HK-2 (cell line): ENCODE measurements at regions not wholly inside any gene's neighbourhood (a gene's known extent, or its start where the extent isn't known, plus 50 kb on each side); places are given as distances from the start of the nearest gene placed in this dataset.

Experiments used
- DNase-seq: peaks from one replicate; pipeline ENCODE4 v3.0.0-alpha.2; 2018; ENCODE audit not compliant: unreplicated experiment

DNA sequence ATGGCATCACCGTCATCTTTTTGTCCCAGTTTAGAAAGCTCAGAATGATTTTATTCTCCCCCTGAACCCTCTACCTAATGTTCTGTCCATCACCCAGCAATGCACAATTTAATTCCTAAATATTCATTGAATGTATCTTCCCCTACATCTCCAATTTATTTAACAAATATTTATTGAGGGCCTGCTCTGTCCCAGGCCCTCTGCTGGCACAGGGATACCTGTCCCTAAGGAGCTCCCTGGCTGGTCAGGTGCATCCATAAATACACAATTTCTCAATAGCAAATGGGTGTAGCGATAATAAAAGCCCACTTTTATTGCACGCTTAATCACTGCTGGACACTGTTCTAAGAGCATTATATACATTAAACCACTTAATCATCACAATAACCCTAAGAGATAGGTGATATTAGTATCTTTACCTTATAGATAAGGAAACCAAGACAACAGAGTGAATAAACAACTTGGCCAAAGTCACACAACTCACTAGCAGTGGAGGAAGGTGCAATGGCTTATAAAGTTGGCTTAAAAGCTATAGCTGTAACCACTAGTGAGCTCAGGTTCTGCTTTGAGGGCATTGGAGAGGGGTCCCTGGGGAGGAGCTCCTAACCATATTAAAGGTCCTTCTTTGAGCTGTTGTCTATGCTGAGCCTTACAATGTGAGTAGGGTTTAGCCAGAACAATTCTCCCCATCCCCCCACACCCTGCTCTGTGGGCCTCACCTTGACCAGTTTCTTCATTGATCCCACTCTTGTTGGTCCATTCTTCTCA, 126.3 kb upstream of the JUN start:
- no peak for DNase-seq

DNA sequence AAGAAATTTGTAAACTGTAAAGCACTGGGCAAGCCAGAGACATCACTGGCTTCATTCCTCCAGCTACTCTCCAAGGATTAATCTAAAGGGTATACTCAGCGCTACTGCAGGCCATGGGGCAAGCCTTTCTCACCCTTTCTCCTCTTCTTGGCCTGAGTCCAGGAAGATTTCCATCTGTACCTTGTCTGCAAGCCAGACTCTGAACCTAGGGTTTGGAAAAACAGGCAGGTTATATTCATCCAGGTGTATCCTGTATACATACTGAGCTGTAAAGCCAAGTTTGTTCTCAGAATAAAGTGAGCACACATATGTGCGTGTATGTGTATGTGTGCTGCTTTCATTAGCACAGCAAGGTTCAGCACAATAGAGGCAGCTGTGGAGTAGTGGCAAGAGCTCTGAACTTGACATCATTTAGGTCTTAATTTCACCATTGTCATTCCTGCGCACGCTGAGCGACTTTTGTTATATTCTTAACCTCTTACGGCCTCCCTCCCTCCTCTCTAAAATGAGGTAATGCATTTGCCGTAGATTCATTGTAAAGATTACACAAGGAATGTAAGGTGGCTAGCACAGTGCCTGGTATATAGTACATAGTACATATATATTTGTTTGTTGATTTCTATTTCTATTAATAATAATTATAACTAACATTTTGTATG, 128.1 kb upstream of the JUN start:
- DNase-seq = no peak

DNA sequence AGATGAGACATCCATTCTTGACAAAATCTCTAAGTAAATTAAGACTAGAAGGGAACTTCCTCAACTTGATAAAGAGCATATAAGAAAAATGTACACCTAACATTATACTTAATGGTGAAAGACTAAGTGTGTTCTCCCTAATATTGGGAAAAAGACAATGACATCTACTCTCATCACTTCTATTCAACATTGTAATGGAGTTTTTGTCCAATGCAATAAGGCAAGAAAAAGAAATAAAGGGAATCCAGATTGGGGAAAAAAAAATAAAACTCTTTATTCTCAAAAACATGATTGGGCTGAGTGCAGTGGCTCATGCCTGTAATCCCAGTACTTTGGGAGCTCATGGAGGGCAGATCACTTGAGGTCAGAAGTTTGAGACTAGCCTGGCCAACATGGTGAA, 131.1 kb upstream of the JUN start:
- no peak for DNase-seq

DNA sequence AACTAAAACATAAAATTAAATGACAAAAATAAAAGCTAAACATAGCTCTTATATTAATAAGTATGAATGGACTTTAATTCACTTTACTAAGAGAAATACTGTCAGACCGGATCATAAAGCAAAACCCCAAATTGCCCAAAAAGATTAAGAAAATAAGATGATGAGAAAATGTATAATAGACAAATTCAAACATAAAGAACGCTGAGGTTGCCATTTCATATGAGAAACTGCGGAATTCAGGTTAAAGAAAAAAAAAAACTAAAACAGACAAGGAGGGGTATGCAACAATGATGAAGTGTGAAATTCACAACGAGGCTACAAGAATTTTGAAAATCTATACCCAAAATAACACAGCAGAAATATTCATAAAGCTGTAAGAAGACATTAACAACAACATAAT, 133.6 kb upstream of the JUN start:
- DNase-seq = no peak

DNA sequence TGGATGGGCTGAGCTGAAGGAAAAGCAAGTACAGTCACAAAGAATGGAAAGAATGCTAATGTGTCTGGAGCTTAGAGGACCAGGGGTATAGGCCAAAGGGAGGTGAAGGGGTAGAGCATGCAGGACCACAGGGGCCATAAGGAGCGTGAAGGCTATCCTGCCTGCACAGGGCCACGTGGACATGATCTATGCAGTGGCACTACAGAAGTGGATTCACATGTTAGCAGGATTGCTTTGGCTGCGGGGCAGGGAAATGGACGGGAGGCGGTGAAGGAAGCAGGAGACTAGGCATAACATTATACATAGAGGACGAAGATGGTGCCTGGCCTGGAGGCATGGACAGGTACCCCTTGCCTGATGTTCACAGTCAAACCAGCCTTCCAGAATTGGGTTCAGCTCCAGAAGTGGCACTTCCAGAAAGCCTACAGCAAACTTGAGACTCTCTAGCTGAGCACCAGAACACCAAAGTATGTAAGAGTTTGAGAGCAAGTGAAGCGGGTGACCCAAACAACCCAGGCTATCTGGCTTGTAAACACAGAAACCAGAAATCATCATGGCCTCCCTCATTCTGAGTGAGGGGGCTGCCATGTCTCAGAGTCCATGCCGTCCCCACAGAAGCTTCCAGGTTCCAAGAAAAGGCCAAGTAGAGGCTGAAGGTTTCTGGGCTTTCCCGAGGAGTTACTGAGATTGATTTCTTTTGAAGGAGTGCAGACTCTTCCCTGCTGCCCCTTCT, 135.5 kb upstream of the JUN start:
- no peak for DNase-seq

DNA sequence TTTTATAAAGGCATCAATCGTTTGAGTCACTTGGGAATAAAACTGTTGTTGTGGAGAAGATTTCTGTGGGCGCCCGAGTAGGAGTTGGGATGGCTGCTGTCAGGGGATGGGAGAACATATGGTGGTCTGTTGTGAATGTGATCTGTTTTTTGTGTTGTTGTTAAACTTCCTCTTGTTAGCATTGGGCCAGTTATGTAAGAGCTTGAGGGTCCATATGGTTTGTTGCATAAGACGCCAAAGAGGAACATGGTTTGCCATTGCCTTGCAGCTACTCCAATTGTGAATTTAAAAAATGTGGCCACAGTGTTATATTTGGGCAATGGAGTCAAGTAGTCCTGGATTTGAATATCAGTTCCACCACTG, 136.1 kb upstream of the JUN start:
- no peak for DNase-seq

DNA sequence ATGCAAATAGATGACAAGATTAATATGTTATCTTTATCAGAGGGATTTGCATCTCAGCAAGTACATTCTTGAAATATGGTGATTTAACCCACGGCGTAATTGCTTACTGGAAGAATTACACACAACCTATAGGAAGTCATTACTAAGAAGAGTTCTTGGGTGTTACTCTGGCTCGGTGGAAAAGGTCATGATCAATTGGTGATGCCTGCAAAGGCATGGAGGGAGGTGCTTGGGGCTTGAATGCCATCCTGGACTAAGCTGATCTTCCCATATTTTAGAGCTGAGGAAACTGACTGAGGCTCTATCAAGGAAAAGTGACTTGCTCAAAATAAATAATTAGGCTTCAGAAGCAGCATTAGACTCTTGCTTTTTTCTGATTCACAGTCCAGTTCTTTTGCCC, 137.5 kb upstream of the JUN start:
- DNase-seq = no peak

DNA sequence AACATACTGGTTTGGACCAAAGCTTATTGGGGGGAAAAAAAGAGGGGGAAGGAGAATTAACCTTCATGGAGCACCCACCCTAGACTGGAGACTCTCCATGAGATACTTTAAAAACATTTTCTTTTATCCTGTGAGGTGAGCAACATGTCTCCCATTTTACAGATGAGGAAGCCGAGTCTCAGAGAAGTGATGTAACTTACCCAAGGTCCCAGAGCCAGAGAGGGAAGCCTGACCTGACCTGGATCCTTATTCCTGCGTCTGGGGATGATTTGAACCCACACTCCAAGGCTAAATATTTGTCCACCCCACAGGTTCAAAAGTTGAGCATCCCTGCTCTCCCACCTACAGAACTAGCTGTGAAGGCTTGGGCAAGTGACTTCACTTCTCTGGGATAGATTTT, 137.9 kb upstream of the JUN start:
- DNase-seq = no peak

DNA sequence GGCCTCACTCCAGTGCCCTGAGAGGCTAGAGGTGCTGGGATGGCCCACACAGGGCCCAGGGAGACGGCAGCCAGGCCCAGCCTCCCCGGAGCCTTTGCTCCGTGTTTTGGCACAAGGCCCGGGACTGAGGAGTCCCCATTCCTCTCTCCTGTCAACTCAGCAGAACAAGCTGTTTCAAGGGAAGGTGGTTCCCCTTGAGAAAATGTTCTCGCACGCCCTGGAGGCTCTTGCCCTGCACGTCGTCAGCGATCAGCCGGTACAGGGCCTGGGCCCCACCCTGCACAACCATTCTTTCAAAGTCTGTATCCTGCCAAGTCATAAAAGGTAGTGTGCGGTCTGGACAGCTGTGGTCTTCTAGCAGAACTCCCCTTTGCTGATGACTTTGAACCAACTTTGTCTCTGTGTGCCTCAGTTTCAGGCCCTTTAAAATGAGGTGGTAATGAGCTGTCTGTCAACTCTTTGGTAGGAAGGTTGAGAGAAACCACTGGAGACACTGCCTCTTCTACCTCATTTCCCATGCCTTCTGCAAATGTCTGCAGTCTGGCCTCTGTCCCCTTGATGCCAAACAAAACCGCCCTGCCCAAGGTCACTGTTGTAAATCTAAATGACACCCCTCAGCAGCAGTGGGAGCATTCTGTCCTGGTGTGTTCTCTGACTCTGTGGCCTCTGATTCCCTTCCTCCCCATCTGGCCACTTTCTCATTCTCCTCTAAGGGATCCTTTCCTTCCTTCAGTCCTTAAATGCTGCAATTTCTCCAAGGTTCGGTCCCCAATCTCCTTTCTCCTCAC, 138.6 kb upstream of the JUN start:
- no peak for DNase-seq

DNA sequence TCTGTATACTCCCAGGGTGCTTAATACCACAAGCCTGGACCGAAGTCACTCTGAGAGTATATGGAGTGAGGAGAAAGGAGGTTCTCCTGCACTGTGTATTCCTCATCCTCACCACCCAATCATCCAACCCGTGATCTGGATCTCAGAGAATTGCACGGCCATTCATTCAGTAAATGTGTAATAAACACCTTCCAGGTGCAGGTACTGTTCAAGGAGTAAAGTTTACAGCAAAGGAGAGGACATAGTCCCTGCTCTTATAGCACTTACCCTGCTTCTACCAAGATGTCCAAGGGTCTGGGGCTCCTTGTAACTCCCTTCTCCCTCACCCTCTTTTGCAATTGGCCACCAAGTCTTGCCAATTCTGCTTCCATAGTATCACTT, 139.2 kb upstream of the JUN start:
- no peak for DNase-seq

DNA sequence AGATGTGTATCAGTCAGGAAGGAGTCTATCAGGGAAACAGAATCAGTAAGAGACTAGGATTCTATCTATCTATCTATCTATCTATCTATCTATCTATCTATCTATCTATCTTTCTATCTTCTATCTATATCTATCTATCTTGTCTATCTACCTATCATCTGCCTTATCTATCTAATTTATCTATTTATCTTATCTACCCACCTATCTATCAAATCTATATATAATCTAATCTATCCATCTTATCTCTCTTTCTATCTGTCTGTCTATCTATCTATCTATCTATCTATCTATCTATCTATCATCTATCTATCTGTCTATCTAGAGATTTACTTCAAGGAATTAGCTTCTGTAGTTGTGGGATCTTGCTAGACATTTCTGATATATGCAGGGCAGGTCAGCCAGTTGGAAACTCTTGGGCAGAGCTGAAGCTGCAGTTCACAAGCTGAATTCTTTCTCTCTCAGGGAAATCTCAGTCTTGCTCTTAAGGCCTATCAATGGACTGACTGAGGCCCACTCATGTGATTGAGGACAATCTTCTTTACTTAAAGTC, 140.2 kb upstream of the JUN start:
- no peak for DNase-seq

DNA sequence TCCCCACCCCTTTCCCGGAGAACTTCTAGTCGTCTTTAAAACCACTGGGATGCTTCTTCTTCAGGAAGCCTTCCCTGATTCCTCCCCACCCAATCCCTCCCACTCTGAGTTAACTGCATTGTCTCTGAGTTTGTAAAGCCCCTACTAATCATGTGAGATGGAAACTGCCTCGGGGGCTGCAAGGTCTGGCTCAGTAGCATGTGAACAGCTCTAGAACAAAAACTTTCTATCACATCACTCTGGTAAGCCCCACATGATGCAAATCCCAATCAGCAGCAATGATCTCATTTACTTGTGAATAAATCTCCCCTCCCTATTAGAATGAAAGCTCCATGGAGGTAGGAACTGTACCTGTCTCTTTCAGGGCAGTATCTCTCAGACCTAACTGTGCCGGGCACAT, 141.0 kb upstream of the JUN start:
- no peak for DNase-seq

DNA sequence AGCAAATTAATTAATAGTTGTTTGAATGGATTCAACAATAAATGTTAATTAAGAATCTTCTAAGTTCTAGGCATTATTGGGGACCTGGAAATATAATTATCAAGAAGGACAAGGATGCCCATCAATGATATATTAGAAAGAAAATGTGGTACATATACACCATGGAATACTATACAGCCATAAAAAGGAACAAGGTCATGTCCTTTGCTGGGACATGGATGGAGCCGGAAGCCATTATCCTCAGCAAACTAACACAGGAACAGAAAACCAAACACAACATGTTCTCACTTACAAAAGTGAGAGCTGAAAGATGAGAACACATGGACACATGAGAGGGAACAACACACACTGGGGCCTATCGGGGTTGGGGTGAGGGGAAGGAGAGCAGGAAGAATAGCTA, 141.4 kb upstream of the JUN start:
- DNase-seq = no peak

DNA sequence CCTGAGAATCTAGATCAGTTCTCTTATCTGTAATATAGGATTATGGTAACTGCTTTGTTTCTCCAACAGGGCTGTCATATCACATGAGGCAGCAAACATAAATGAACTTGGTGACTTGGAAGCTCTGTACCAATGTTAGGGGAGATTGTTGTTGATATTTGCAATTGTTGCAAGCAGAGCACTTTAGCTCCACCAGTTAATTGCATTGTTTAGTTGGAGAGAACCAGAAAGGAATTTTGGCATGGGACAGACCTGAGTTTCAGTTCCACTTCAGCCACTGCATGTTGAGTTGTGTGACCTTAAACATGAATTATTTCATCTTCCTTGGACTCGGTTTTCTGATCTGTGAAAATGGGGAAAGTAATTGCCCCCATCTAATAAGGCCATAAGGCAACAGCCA, 142.3 kb upstream of the JUN start:
- no peak for DNase-seq

DNA sequence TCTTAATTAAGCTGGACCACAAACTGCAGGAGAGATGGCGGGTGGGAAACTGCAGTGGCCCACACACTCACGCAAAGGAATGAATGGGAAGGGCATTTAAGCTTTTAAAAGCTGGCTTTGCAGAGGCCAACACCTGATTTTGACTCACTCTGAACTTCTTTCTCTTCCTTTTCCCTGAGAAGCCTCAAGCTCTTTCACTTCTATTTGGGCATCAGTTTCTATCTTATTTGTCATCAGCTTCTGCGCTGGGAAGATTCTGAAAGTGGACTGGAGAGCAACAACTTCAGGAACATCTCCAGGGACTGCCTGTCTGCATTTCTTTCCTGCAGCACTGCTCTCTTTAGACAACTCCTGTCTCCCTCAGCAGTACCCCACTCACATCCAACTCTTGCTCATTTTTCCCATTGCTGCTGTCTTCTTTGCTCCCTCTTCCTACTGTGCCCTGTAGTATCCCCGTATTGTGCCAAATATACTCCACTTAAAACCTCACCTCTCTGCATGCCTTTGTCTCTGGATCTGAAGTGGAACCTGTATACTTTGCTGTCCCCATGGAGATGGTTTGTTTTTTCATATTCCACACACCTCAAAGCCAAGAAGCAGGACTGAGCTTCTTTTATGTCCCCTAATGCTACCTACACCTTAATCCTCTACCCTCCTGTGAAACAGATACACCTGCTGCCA, 143.3 kb upstream of the JUN start:
- DNase-seq = no peak

DNA sequence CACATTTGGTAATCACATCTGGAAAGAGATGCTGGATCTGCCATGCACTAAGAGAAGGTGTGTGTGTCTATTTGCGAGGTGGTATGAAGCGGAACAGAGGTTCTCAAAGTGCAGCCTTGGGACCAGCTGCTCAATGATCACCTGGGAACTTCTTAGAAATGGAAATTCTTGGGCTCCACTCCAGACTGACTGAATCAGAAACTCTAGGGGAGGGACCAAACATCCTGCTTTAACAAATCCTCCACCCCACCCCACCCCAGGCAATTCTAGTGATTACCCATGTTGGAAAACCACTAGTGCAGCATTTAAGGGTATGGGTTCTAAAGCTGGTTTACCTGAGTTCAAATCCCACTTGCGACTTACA, 143.9 kb upstream of the JUN start:
- no peak for DNase-seq

DNA sequence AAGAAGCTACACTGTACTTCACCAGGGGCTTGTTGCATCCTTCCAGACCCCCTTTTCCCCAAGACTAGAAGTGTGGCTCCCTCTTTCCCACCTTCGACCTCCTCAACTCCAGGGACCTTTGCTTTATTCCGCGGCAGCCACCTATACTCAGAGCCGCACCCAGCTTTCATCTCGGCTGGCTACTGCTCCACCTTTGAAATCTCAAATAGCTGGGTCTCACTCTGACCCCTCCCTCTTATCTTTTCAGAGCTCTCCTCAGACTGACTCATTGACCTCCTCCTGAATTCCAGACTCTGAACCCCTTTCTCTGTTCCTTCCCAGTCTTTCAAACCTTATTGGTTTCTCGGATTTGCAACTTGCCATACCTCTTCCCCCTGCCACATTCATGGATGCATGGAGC, 144.7 kb upstream of the JUN start:
- DNase-seq = no peak

DNA sequence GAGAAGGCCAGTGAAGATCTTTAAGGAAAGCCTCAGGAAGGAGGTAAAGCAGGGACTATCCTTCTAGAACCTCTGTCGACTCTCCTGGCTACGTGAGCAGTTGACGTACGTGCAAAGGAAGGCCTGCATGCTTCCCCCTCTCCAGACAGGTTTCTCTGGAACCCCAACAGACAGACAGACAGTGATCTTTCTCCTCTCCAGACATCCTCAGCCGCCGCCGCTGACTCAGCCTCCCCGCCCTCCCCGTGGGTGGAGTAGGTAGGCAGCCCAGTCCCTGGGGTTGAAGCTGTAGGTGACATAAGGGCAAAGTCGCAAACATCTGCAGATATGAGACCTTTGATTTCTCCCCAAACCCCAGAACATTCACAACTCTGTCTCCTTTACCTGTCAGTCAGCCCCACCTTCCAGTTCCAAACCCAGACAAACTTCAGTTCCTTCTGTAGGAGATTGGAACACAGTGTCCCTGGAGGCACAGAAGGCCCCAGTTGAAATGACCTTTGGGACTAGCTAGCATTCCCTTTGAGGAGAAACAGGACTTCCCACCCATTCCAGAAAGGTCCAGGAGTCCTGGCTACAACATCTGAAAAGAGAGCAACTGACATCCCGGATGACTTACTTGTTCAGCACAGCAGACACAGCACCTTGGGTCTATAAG, 146.0 kb upstream of the JUN start:
- DNase-seq = peak; percentile 36

DNA sequence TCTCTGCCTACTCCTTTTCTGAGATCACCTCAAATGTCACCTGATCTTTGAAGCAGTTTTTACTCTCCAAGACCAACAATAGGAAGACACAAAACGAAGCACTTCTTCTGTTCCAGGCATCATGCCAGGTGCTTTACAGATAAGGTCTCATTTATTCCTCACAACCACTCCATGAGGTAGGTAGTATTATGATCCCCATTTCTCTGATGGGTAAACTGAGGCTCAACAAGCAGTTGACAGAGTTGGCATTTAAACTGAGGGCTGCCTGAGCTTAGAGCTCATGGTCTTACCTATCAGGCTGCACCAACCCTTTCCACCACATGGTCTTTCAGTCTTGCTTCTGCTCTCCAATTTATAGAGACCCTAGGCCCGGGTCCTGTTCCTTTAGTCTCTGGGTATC, 147.2 kb upstream of the JUN start:
- DNase-seq = no peak

DNA sequence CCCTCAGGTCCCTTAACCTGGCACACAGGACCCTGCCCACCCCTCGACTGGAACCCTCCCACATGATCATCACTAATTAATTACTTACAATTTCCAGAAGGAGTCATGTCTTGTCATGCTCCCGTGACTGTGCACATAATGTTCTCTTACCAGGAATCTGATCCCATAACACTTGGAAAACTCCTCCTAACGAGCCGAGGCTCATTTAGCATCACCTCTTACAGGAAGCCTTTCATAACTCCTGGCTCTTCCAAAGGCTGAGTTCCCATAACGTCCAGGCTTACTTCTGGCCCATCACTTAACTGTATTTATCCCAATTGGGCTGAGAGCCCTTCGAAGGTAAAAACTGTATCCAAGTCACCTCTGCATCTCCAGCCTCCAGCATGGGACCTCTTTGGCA, 147.9 kb upstream of the JUN start:
- no peak for DNase-seq
